Kidney (tissue), 13 donors: ENCODE measurements at regions not wholly inside any gene's neighbourhood (a gene's known extent, or its start where the extent isn't known, plus 50 kb on each side); places are given as distances from the start of the nearest gene placed in this dataset.

Source experiments
- DNase-seq, 5 donors: peaks; one replicate each; pipeline ENCODE4 v3.0.0-alpha.2; 2013 to 2020
- FAIRE-seq: peaks from 2 replicates; lab custom pipeline; 2012; peaks lifted over from hg19 to GRCh38; lab: Jason Lieb, UNC
- H3K27ac ChIP-seq, 2 donors: one replicate each; pipeline ENCODE4 v1.7.0; 2013; ENCODE audit warnings: low read depth in 2 of 2, low read length in 2 of 2, inconsistent platforms in 1 of 2
- H3K27me3 ChIP-seq: one replicate; pipeline ENCODE4 v1.7.1; 2013; ENCODE audit warnings: low read length, inconsistent platforms; ENCODE audit not compliant: control insufficient read depth, insufficient read depth
- H3K36me3 ChIP-seq, 3 donors: one replicate each; pipeline versions ENCODE4 v1.7.0 to v1.7.1; 2013; ENCODE audit warnings: low read length in 3 of 3, control low read depth in 1 of 3, inconsistent platforms in 1 of 3; ENCODE audit not compliant: insufficient read depth in 3 of 3, control insufficient read depth in 2 of 3
- H3K4me1 ChIP-seq, 3 donors: one replicate each; pipeline versions ENCODE4 v1.7.0 to v1.7.1; 2013; ENCODE audit warnings: low read length in 3 of 3, inconsistent platforms in 1 of 3, low read depth in 1 of 3; ENCODE audit not compliant: control insufficient read depth in 2 of 3, insufficient read depth in 2 of 3
- H3K4me3 ChIP-seq, 3 donors: one replicate each; pipeline versions ENCODE4 v1.7.0 to v1.8.1; 2013; ENCODE audit warnings: low read length in 3 of 3, control low read depth in 1 of 3, inconsistent platforms in 1 of 3
- H3K9ac ChIP-seq, 3 donors: one replicate each; pipeline versions ENCODE4 v1.7.0 to v1.7.1; 2013; ENCODE audit warnings: low read length in 3 of 3, control low read depth in 1 of 3, inconsistent platforms in 1 of 3
- H3K9me3 ChIP-seq, 3 donors: one replicate each; pipeline versions ENCODE4 v1.7.0 to v1.7.1; 2013; ENCODE audit warnings: low read length in 3 of 3, control low read depth in 1 of 3, inconsistent platforms in 1 of 3; ENCODE audit not compliant: control insufficient read depth in 2 of 3, insufficient read depth in 1 of 3
- CTCF ChIP-seq: IDR thresholded peaks from 3 replicates; pipeline ENCODE4 v1.5.1; 2012; ENCODE audit warnings: mild to moderate bottlenecking, moderate library complexity, borderline replicate concordance; ENCODE audit not compliant: insufficient read depth; ENCODE audit errors: extremely low read depth
- intact Hi-C: fragments of 100-400 bp; cut with DNase I; formaldehyde crosslinking; loops from one replicate; pipeline ENCODE4 v1.11.1; 2022
- donor health status: control.
- donor health status: control.
- donor health status: control.
- donor health status: control.
- donor health status: control.
- donor health status: DM: yes; HTN: yes; CAD: no.
- donor health status: Normal renal cell carcinoma (clear cell type).

GRCh38 chr2:16179701-16180416 lies 239.5 kb downstream of the MYCN start:
- FAIRE-seq: no peak
- peaks cover 0 to 3% (median 0%) of the 10 kb centered on the region in 3 donors for H3K4me1 ChIP-seq
- no peak overlapping the region for H3K27ac ChIP-seq
- H3K27me3 ChIP-seq: no peaks in the 10 kb centered on the region
- no peaks in the 10 kb centered on the region for H3K36me3 ChIP-seq
- H3K9me3 ChIP-seq: no peaks in the 10 kb centered on the region
- no peak overlapping the region for H3K9ac ChIP-seq
- intact Hi-C loops: no loop called here
- no peak for TF ChIP-seq CTCF
- H3K4me3 ChIP-seq: no peak overlapping the region
- peak in 4 of 5 donors; percentile 55 to 69 (median 60) for DNase-seq

GRCh38 chr2:16178551-16179130 lies 238.3 kb downstream of the MYCN start:
- TF ChIP-seq CTCF: no peak
- DNase-seq: no peak

GRCh38 chr2:16177671-16178180 lies 237.4 kb downstream of the MYCN start:
- DNase-seq: no peak
- intact Hi-C loops: no loop called here
- Histone ChIP-seq H3K4me3 (no peak overlapping the region), H3K27ac (no peak overlapping the region), H3K4me1 (peaks cover 0 to 3% (median 0%) of the 10 kb centered on the region in 3 donors), H3K27me3 (no peaks in the 10 kb centered on the region), H3K36me3 (no peaks in the 10 kb centered on the region), H3K9ac (no peak overlapping the region), H3K9me3 (no peaks in the 10 kb centered on the region)
- FAIRE-seq: no peak
- no peak for TF ChIP-seq CTCF

More at GRCh38 chr2:16178551-16179130, 238.3 kb downstream of the MYCN start:
- intact Hi-C loops: no loop called here
- no peak overlapping the region for H3K27ac ChIP-seq
- no peaks in the 10 kb centered on the region for H3K27me3 ChIP-seq
- FAIRE-seq: no peak
- no peak overlapping the region for H3K9ac ChIP-seq
- no peak overlapping the region for H3K4me3 ChIP-seq
- peaks cover 0 to 3% (median 0%) of the 10 kb centered on the region in 3 donors for H3K4me1 ChIP-seq
- H3K36me3 ChIP-seq: no peaks in the 10 kb centered on the region
- no peaks in the 10 kb centered on the region for H3K9me3 ChIP-seq
